AG09309 (cell line): ENCODE measurements at regions not wholly inside any gene's neighbourhood (a gene's known extent, or its start where the extent isn't known, plus 50 kb on each side); places are given as distances from the start of the nearest gene placed in this dataset.

Source experiments
- DNase-seq: peaks from one replicate; pipeline ENCODE4 v3.0.0-alpha.2; 2010; ENCODE audit warnings: low read depth
- H3K4me3 ChIP-seq: 2 replicates; pipeline ENCODE4 v1.5.1; 2011; ENCODE audit warnings: mild to moderate bottlenecking, low read depth, low read length, moderate library complexity; ENCODE audit not compliant: control insufficient read depth
- CTCF ChIP-seq: IDR thresholded peaks from 2 replicates; pipeline ENCODE4 v1.5.1; 2011; ENCODE audit warnings: mild to moderate bottlenecking, low read depth, low read length, inconsistent platforms; ENCODE audit not compliant: insufficient read depth, control insufficient read depth; ENCODE audit errors: missing control alignments

- H3K4me3 ChIP-seq: no peak overlapping the region
Measured at GRCh38 chr7:46157931-46158330, 236.9 kb upstream of the IGFBP3 start.

GRCh38 chr7:46157404-46157803 lies 236.3 kb upstream of the IGFBP3 start:
- DNase-seq: no peak
- no peak for TF ChIP-seq CTCF
- no peak overlapping the region for H3K4me3 ChIP-seq

More at GRCh38 chr7:46157931-46158330, 236.9 kb upstream of the IGFBP3 start:
- DNase-seq: no peak
- no peak for TF ChIP-seq CTCF

- no peak for DNase-seq
Measured at GRCh38 chr7:46156853-46157252, 235.8 kb upstream of the IGFBP3 start.

GRCh38 chr7:46156086-46156485 lies 235.0 kb upstream of the IGFBP3 start:
- no peak for TF ChIP-seq CTCF
- DNase-seq: no peak
- no peak overlapping the region for H3K4me3 ChIP-seq

More at GRCh38 chr7:46156853-46157252, 235.8 kb upstream of the IGFBP3 start:
- no peak for TF ChIP-seq CTCF
- no peak overlapping the region for H3K4me3 ChIP-seq

GRCh38 chr7:46155367-46155766 lies 234.3 kb upstream of the IGFBP3 start:
- TF ChIP-seq CTCF: no peak
- DNase-seq: no peak
- no peak overlapping the region for H3K4me3 ChIP-seq

GRCh38 chr7:46153951-46154787 lies 233.1 kb upstream of the IGFBP3 start:
- TF ChIP-seq CTCF: no peak
- H3K4me3 ChIP-seq: no peak overlapping the region
- no peak for DNase-seq
